Spinal cord (tissue), 9 donors: ENCODE measurements at regions not wholly inside any gene's neighbourhood (a gene's known extent, or its start where the extent isn't known, plus 50 kb on each side); places are given as distances from the start of the nearest gene placed in this dataset.

ENCODE experiments used
- DNase-seq, 6 donors: peaks; one replicate each; pipeline versions ENCODE4 v3.0.0 to v3.0.0-alpha.2; 2013 to 2015; ENCODE audit warnings: low spot score in 6 of 6, low read depth in 4 of 6
- H3K27ac ChIP-seq: one replicate; pipeline ENCODE4 v1.5.1; 2013; ENCODE audit warnings: low read depth, low read length, control low read depth
- H3K27me3 ChIP-seq: one replicate; pipeline ENCODE4 v1.6.1; 2013; ENCODE audit warnings: low read length; ENCODE audit not compliant: control insufficient read depth, insufficient read depth
- H3K36me3 ChIP-seq: one replicate; pipeline ENCODE4 v1.6.1; 2013; ENCODE audit warnings: low read length; ENCODE audit not compliant: control insufficient read depth, insufficient read depth
- H3K4me1 ChIP-seq: one replicate; pipeline ENCODE4 v1.6.1; 2013; ENCODE audit warnings: low read length; ENCODE audit not compliant: control insufficient read depth, insufficient read depth
- H3K4me3 ChIP-seq: one replicate; pipeline ENCODE4 v1.5.1; 2013; ENCODE audit warnings: low read depth, low read length, control low read depth
- H3K9me3 ChIP-seq: one replicate; pipeline ENCODE4 v1.6.1; 2013; ENCODE audit warnings: low read length; ENCODE audit not compliant: control insufficient read depth, insufficient read depth
- WGBS: methylation state at CpG from one replicate; pipeline ENCODE4 v1.1.5; 2013; ENCODE audit warnings: missing lambda C conversion rate; ENCODE audit not compliant: insufficient coverage; 5-methylcytosine and 5-hydroxymethylcytosine counted together
- donor health status: healthy.

GRCh38 chr5:58911270-58911669 is 328.4 kb downstream of the RAB3C start:
- H3K27ac ChIP-seq = no peak overlapping the region

GRCh38 chr5:58912116-58912515 is 329.2 kb downstream of the RAB3C start:
- Histone ChIP-seq H3K27me3 (no peaks in the 10 kb centered on the region), H3K9me3 (peaks cover 2% of the 10 kb centered on the region), H3K4me1 (no peaks in the 10 kb centered on the region), H3K27ac (no peak overlapping the region), H3K36me3 (no peaks in the 10 kb centered on the region), H3K4me3 (no peak overlapping the region)
- no CpG with 5 or more reads among the region's 1 CpG for WGBS
- DNase-seq = no peak

More at GRCh38 chr5:58911270-58911669, 328.4 kb downstream of the RAB3C start:
- Histone ChIP-seq H3K4me3 (no peak overlapping the region), H3K9me3 (peaks cover 2% of the 10 kb centered on the region), H3K27me3 (no peaks in the 10 kb centered on the region), H3K4me1 (no peaks in the 10 kb centered on the region), H3K36me3 (no peaks in the 10 kb centered on the region)
- 92% methylated on average over 2 of the region's 7 CpGs for WGBS
- no peak for DNase-seq

- no peak for DNase-seq
- peaks cover 2% of the 10 kb centered on the region for H3K9me3 ChIP-seq
- H3K36me3 ChIP-seq = no peaks in the 10 kb centered on the region
- H3K27me3 ChIP-seq = no peaks in the 10 kb centered on the region
- no peak overlapping the region for H3K27ac ChIP-seq
- no peaks in the 10 kb centered on the region for H3K4me1 ChIP-seq
- H3K4me3 ChIP-seq = no peak overlapping the region
- no CpG with 5 or more reads among the region's 6 CpGs for WGBS
Measured at GRCh38 chr5:58913406-58913990, 330.6 kb downstream of the RAB3C start.

- no CpG with 5 or more reads among the region's 3 CpGs for WGBS
- Histone ChIP-seq H3K27ac (peak overlapping the region; percentile 2), H3K4me1 (peaks cover 10% of the 10 kb centered on the region), H3K36me3 (no peaks in the 10 kb centered on the region), H3K4me3 (no peak overlapping the region), H3K27me3 (no peaks in the 10 kb centered on the region), H3K9me3 (no peaks in the 10 kb centered on the region)
- peak in 1 of 6 donors; percentile 37 for DNase-seq
Measured at GRCh38 chr5:58918021-58918729, 335.3 kb downstream of the RAB3C start.
